ENCODE measurements at regions not wholly inside any gene's neighbourhood (a gene's known extent, or its start where the extent isn't known, plus 50 kb on each side); places are given as distances from the start of the nearest gene placed in this dataset.

GRCh38 chr4:86484241-86484640, 109.9 kb upstream of the PTPN13 start:
- DNase-seq (ENCODE audit: low spot score) (no peak), ATAC-seq (no peak)
- TF ChIP-seq ZBTB43 (CRISPR knock-in tag; IDR thresholded peaks at IDR 0.05) = no peak
- TF ChIP-seq ZSCAN18 (CRISPR knock-in tag; IDR thresholded peaks at IDR 0.05) = no peak
- TF ChIP-seq GRHL2 (CRISPR knock-in tag; IDR thresholded peaks at IDR 0.05; ENCODE audit: insufficient replicate concordance, severe bottlenecking) = no peak
- no peak for TF ChIP-seq E2F4 (CRISPR knock-in tag; IDR thresholded peaks at IDR 0.05; ENCODE audit: borderline replicate concordance, low read depth)
- TF ChIP-seq MAX (CRISPR knock-in tag; IDR thresholded peaks at IDR 0.05) = no peak
- no peak for TF ChIP-seq NR3C1 (CRISPR knock-in tag; conservative IDR thresholded peaks at IDR 0.05; ENCODE audit: low read depth)
- TF ChIP-seq ARID4B (CRISPR knock-in tag; IDR thresholded peaks at IDR 0.05; ENCODE audit: borderline replicate concordance) = no peak
- no peak for TF ChIP-seq ZNF121 (CRISPR knock-in tag; IDR thresholded peaks at IDR 0.05)
- TF ChIP-seq GABPB1 (CRISPR knock-in tag; IDR thresholded peaks at IDR 0.05) = no peak
- TF ChIP-seq EMX1 (CRISPR knock-in tag; IDR thresholded peaks at IDR 0.05) = no peak
- no peak for TF ChIP-seq HMGA2 (CRISPR knock-in tag; IDR thresholded peaks at IDR 0.05)
- TF ChIP-seq FOXJ3 (CRISPR knock-in tag; IDR thresholded peaks at IDR 0.05; ENCODE audit: borderline replicate concordance) = no peak
- TF ChIP-seq TEAD1 (CRISPR knock-in tag; IDR thresholded peaks at IDR 0.05) = no peak
- no peak for TF ChIP-seq CTCF (IDR thresholded peaks at IDR 0.05)
- TF ChIP-seq RELA (CRISPR knock-in tag; IDR thresholded peaks at IDR 0.05; ENCODE audit: borderline replicate concordance) = no peak
- ChIA-PET CTCF (interaction anchor here (1.3 to 3.1 kb wide), 2 partner anchors 10 to 13 kb away, joined by 3 to 27 read pairs; no protein-coding TSS in a partner anchor), POLR2A (interaction anchor here (1.3 kb wide), 1 partner anchor 10 kb away, joined by 3 read pairs; no protein-coding TSS in a partner anchor)
- Mint-ChIP-seq H3K27ac (no peak overlapping the region), H3K27me3 (ENCODE audit: low read depth) (no peaks in the 10 kb centered on the region), H3K9me3 (peaks cover 19% of the 10 kb centered on the region), H3K36me3 (peaks cover 20% of the 10 kb centered on the region), H3K4me3 (no peak overlapping the region), H3K4me1 (peaks cover 40% of the 10 kb centered on the region)
